BLaER1 (cell line): ENCODE measurements at regions not wholly inside any gene's neighbourhood (a gene's known extent, or its start where the extent isn't known, plus 50 kb on each side); places are given as distances from the start of the nearest gene placed in this dataset.

ENCODE experiments used
- H3K27ac ChIP-seq: shearing (Covaris generic); formaldehyde crosslinking; 2 replicates; pipeline ENCODE4 v1.8.1; 2022
- H3K27me3 ChIP-seq: shearing (Covaris generic); formaldehyde crosslinking; 2 replicates; pipeline ENCODE4 v1.8.1; 2022
- H3K36me3 ChIP-seq: shearing (Covaris generic); formaldehyde crosslinking; 2 replicates; pipeline ENCODE4 v1.8.1; 2022
- H3K4me1 ChIP-seq: shearing (Covaris generic); formaldehyde crosslinking; 2 replicates; pipeline ENCODE4 v1.8.1; 2022
- H3K4me2 ChIP-seq: shearing (Covaris generic); formaldehyde crosslinking; 2 replicates; pipeline ENCODE4 v1.8.1; 2022
- H3K4me3 ChIP-seq: shearing (Covaris generic); formaldehyde crosslinking; 2 replicates; pipeline ENCODE4 v1.8.1; 2022
- H3K9ac ChIP-seq: shearing (Covaris generic); formaldehyde crosslinking; 2 replicates; pipeline ENCODE4 v1.8.1; 2022
- H3K9me3 ChIP-seq: shearing (Covaris generic); formaldehyde crosslinking; 2 replicates; pipeline ENCODE4 v1.8.1; 2022
- H4K20me1 ChIP-seq: shearing (Covaris generic); formaldehyde crosslinking; 2 replicates; pipeline ENCODE4 v1.8.1; 2022
- Cebpa-rat ChIP-seq: shearing (Covaris generic); IDR thresholded peaks from 2 replicates; pipeline ENCODE4 v1.8.1; 2022

- H3K36me3 ChIP-seq = no peaks in the 10 kb centered on the region
- no peaks in the 10 kb centered on the region for H3K4me1 ChIP-seq
- no peak overlapping the region for H3K4me3 ChIP-seq
- no peak overlapping the region for H3K4me2 ChIP-seq
- H3K27me3 ChIP-seq = no peaks in the 10 kb centered on the region
- H4K20me1 ChIP-seq = no peaks in the 10 kb centered on the region
- no peak overlapping the region for H3K27ac ChIP-seq
- TF ChIP-seq Cebpa-rat = no peak
- H3K9me3 ChIP-seq = peaks cover 5% of the 10 kb centered on the region; the same call in 1 of the 2 replicates
- H3K9ac ChIP-seq = no peak overlapping the region
These were observed 165.9 kb downstream of the MTRR start for GRCh38 chr5:8034852-8035251.

DNA sequence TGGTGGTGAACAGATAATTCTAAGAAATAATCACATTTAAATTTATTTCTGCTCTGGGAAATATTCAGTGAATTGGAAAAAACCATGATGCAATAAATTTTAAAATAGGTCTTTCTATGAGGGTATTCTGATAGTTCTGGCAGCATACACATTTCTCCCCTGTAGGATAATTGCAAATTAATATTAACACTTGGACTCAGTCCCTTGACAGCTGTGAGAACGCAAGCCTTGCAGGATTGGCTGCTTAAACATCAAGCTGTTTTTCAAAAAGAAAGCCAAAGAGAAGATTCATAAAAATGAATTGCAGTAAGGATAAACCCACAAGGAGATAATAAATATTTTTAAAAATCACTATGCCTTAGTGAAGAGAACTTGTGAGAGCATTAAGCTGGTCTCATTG, 180.0 kb downstream of the MTRR start:
- Histone ChIP-seq H4K20me1 (no peaks in the 10 kb centered on the region), H3K4me2 (no peak overlapping the region), H3K9ac (no peak overlapping the region), H3K27ac (no peak overlapping the region), H3K4me1 (no peaks in the 10 kb centered on the region), H3K9me3 (no peaks in the 10 kb centered on the region), H3K36me3 (no peaks in the 10 kb centered on the region), H3K27me3 (no peaks in the 10 kb centered on the region), H3K4me3 (no peak overlapping the region)
- no peak for TF ChIP-seq Cebpa-rat

GRCh38 chr5:8050616-8051175, 181.7 kb downstream of the MTRR start:
- no peaks in the 10 kb centered on the region for H3K27me3 ChIP-seq
- H3K4me3 ChIP-seq = no peak overlapping the region
- no peak overlapping the region for H3K27ac ChIP-seq

DNA sequence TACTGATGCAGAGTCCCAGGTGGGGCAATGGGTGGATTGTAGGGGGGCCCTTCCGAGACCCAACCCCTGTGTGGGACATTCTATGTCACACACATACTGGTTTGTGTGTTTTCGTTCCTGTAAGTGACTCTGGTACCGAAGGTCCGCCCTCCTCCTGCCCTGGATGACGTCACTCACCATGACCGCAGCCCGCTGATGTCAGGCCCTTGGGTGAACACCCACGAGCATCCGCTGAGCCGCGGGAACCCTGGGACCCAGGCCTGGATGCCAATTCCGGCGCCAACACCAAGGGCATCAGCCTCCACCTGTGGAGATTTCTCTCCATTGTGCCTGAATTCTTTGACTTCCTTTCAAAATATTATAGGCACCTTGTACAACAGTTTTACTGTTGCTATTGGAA, 184.3 kb downstream of the MTRR start:
- no peak overlapping the region for H3K4me2 ChIP-seq
- no peak for TF ChIP-seq Cebpa-rat

More at GRCh38 chr5:8050616-8051175, 181.7 kb downstream of the MTRR start:
- no peaks in the 10 kb centered on the region for H4K20me1 ChIP-seq
- H3K9ac ChIP-seq = no peak overlapping the region
- no peaks in the 10 kb centered on the region for H3K36me3 ChIP-seq
- TF ChIP-seq Cebpa-rat = no peak
- H3K4me1 ChIP-seq = no peaks in the 10 kb centered on the region
- no peaks in the 10 kb centered on the region for H3K9me3 ChIP-seq
- no peak overlapping the region for H3K4me2 ChIP-seq

GRCh38 chr5:8057769-8058168, 188.8 kb downstream of the MTRR start:
- no peak overlapping the region for H3K9ac ChIP-seq
- H4K20me1 ChIP-seq = no peaks in the 10 kb centered on the region
- H3K27me3 ChIP-seq = no peaks in the 10 kb centered on the region
- H3K4me3 ChIP-seq = no peak overlapping the region
- H3K36me3 ChIP-seq = no peaks in the 10 kb centered on the region
- TF ChIP-seq Cebpa-rat = no peak
- H3K4me1 ChIP-seq = peaks cover 46% of the 10 kb centered on the region
- H3K9me3 ChIP-seq = no peaks in the 10 kb centered on the region
- peak overlapping the region; percentile 87; the same call in 1 of the 2 replicates for H3K4me2 ChIP-seq
- H3K27ac ChIP-seq = no peak overlapping the region

More for the DNA sequence above, 184.3 kb downstream of the MTRR start:
- H3K9me3 ChIP-seq = no peaks in the 10 kb centered on the region
- no peaks in the 10 kb centered on the region for H3K27me3 ChIP-seq
- peaks cover 5% of the 10 kb centered on the region for H3K4me1 ChIP-seq
- no peaks in the 10 kb centered on the region for H3K36me3 ChIP-seq
- no peak overlapping the region for H3K27ac ChIP-seq
- H3K9ac ChIP-seq = no peak overlapping the region
- H4K20me1 ChIP-seq = no peaks in the 10 kb centered on the region
- no peak overlapping the region for H3K4me3 ChIP-seq

DNA sequence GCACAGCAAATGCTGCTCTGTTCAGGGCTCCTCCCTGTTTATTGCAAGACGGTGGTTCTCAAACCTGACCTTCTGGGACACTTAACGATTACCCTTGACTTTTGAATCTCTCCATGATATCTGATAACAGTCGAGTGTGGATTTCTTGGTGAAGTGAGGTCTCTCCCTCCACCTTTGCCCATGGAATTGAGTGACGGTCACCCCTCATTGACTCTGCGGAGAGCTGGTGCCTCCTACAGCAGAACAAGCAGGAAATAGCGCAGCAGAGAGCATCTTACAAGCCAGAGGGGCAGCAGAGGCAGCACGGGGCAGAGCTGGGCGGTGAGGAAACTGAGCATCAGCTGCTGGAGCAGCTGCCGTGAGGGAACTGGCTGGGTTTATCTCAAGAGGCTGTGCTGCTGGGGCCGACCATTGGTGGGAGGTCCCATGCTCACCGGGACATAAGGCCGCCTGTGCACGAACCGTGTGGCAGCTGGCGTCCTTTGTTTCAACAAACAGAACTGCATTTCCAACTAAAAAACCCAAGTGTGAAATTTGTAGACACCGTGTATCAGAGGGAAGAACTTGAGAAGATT, 189.8 kb downstream of the MTRR start:
- TF ChIP-seq Cebpa-rat = no peak
- peaks cover 46% of the 10 kb centered on the region for H3K4me1 ChIP-seq
- H3K4me2 ChIP-seq = peak overlapping the region; percentile 87
- H3K9ac ChIP-seq = no peak overlapping the region
- no peaks in the 10 kb centered on the region for H3K9me3 ChIP-seq
- H4K20me1 ChIP-seq = no peaks in the 10 kb centered on the region
- H3K4me3 ChIP-seq = no peak overlapping the region
- no peaks in the 10 kb centered on the region for H3K27me3 ChIP-seq
- H3K36me3 ChIP-seq = no peaks in the 10 kb centered on the region
- no peak overlapping the region for H3K27ac ChIP-seq

GRCh38 chr5:8059337-8059736, 190.4 kb downstream of the MTRR start:
- Histone ChIP-seq H4K20me1 (no peaks in the 10 kb centered on the region), H3K9ac (no peak overlapping the region), H3K9me3 (no peaks in the 10 kb centered on the region), H3K4me3 (no peak overlapping the region), H3K27me3 (no peaks in the 10 kb centered on the region), H3K27ac (no peak overlapping the region), H3K4me2 (peak overlapping the region; percentile 87), H3K4me1 (peaks cover 46% of the 10 kb centered on the region), H3K36me3 (no peaks in the 10 kb centered on the region)
- TF ChIP-seq Cebpa-rat = no peak

DNA sequence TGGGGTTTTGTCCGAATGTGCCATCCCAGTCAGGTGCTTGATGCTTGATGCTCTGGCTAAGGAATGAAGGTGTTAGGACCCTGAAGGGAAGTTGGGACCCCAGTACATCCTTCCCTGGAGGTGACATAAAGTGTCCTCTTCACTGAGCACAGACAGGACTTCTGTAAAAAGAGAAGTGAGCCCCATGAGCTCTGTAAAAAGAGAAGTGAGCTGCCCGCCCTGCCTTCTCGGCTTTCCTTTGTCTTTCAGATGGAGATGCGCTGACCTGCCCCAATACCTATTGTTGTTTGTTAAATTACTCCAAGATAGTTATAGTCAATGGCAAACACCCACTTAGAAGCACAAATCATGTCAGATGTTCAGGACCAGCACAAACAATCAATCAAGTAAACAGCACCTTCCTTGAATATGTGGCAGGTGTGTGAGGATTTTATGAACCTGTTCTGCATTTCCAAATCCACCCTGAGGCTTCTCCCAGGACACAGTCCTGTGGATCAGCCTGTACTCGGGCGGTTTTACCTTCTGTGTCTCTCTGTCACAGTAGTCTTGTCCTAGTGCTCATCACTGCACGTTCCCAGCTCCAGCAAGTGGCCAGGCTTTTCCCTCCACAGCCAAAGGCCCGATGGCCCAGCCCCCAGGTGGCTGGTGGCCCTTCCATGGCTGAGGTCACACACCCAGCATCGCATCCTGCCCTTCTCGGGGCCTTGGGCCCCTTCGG, 191.4 kb downstream of the MTRR start:
- no peaks in the 10 kb centered on the region for H3K27me3 ChIP-seq
- peaks cover 46% of the 10 kb centered on the region for H3K4me1 ChIP-seq
- no peaks in the 10 kb centered on the region for H3K36me3 ChIP-seq
- H3K4me2 ChIP-seq = peak overlapping the region; percentile 87
- no peak for TF ChIP-seq Cebpa-rat
- no peaks in the 10 kb centered on the region for H4K20me1 ChIP-seq
- H3K9ac ChIP-seq = peak overlapping the region; percentile 6; the same call in 1 of the 2 replicates
- peak overlapping the region; percentile 11; the same call in 1 of the 2 replicates for H3K27ac ChIP-seq
- H3K9me3 ChIP-seq = no peaks in the 10 kb centered on the region
- 0 out of 2 replicates have a peak overlapping the region, but pooled peaks have one; percentile 8 for H3K4me3 ChIP-seq

GRCh38 chr5:8060953-8061429, 192.0 kb downstream of the MTRR start:
- H3K9me3 ChIP-seq = no peaks in the 10 kb centered on the region
- H3K27me3 ChIP-seq = no peaks in the 10 kb centered on the region
- H3K4me2 ChIP-seq = peak overlapping the region; percentile 87
- TF ChIP-seq Cebpa-rat = no peak
- no peaks in the 10 kb centered on the region for H4K20me1 ChIP-seq
- peak overlapping the region; percentile 11; the same call in 1 of the 2 replicates for H3K27ac ChIP-seq
- no peaks in the 10 kb centered on the region for H3K36me3 ChIP-seq
- peaks cover 46% of the 10 kb centered on the region for H3K4me1 ChIP-seq
- H3K4me3 ChIP-seq = 0 out of 2 replicates have a peak overlapping the region, but pooled peaks have one; percentile 8
- peak overlapping the region; percentile 6; the same call in 1 of the 2 replicates for H3K9ac ChIP-seq

- no peak for TF ChIP-seq Cebpa-rat
- Histone ChIP-seq H3K36me3 (no peaks in the 10 kb centered on the region), H3K9me3 (no peaks in the 10 kb centered on the region), H3K4me3 (no peak overlapping the region), H3K4me1 (peaks cover 51% of the 10 kb centered on the region), H3K27ac (no peak overlapping the region), H4K20me1 (no peaks in the 10 kb centered on the region), H3K9ac (no peak overlapping the region), H3K27me3 (no peaks in the 10 kb centered on the region), H3K4me2 (no peak overlapping the region)
These were observed 193.6 kb downstream of the MTRR start for GRCh38 chr5:8062521-8062920.
